ENCODE measurements at regions not wholly inside any gene's neighbourhood (a gene's known extent, or its start where the extent isn't known, plus 50 kb on each side); places are given as distances from the start of the nearest gene placed in this dataset.

DNA sequence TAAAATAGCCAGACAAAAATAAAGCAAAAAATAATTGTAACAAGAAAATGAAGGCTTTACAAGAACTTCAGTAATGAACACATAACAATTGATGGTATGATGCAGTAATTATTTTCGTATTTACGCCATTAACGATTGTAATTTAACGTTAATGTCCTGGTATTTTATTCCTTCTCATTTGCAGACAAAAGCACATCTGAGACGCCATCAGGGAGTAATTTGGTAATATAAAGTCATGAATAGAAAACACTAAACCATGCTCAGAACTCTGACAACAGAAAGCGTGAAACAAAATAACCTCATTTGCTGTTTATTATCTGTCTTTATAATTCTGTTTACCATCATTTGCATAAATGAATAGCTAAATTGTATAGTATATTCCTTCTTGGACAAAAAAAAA lies 336.6 kb upstream of the THRB start:
- TF ChIP-seq, protein P1, sequence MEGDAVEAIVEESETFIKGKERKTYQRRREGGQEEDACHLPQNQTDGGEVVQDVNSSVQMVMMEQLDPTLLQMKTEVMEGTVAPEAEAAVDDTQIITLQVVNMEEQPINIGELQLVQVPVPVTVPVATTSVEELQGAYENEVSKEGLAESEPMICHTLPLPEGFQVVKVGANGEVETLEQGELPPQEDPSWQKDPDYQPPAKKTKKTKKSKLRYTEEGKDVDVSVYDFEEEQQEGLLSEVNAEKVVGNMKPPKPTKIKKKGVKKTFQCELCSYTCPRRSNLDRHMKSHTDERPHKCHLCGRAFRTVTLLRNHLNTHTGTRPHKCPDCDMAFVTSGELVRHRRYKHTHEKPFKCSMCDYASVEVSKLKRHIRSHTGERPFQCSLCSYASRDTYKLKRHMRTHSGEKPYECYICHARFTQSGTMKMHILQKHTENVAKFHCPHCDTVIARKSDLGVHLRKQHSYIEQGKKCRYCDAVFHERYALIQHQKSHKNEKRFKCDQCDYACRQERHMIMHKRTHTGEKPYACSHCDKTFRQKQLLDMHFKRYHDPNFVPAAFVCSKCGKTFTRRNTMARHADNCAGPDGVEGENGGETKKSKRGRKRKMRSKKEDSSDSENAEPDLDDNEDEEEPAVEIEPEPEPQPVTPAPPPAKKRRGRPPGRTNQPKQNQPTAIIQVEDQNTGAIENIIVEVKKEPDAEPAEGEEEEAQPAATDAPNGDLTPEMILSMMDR (optimal IDR thresholded peaks at IDR 0.05 in 1 of 3, IDR thresholded peaks at IDR 0.05 in 1 of 3, conservative IDR thresholded peaks at IDR 0.05 in 1 of 3; ENCODE audit: extremely low read depth in 1 of 3, insufficient read depth in 2 of 3, low read length in 3 of 3) = no peak
- no peak for TF ChIP-seq EZH2 (IDR thresholded peaks at IDR 0.05; ENCODE audit: low read length)
